Heart left ventricle (tissue), 13 donors: ENCODE measurements at regions not wholly inside any gene's neighbourhood (a gene's known extent, or its start where the extent isn't known, plus 50 kb on each side); places are given as distances from the start of the nearest gene placed in this dataset.

ENCODE experiments used
- POLR2A ChIP-seq, 2 donors: fragments of 450-650 bp; IDR thresholded peaks; one replicate each; pipeline ENCODE4 v1.6.1; 2017; ENCODE audit warnings: antibody characterized with exemption in 2 of 2, mild to moderate bottlenecking in 2 of 2, moderate library complexity in 2 of 2
- TF ChIP-seq, protein P1 (sequence below), 12 donors: fragments of 200-600 bp; sonication (generic) in 4 of 12; IDR thresholded peaks; one replicate each; pipeline versions ENCODE4 v1.5.0 to v1.8.0; 2018 to 2022; ENCODE audit warnings: antibody characterized with exemption in 12 of 12, mild to moderate bottlenecking in 5 of 12
- donor health status: ischemic (EF 13 %, LVEDD 7.1; RV severe dilation, severe dysfunction).
- donor health status: DM: no; HTN: yes; CAD: no.
- donor health status: DM: no; HTN: no; CAD: no.
- donor health status: ischemic (EF 25% LVEDD 6.9; RV normal size, moderate dysfunction).
- donor health status: ischemic (EF 25% LVEDD 5.7; RV mildly dilated, moderate dysfunction).
- donor health status: ischemic (EF 35%, LVEDD 5.7; RV mildly dilated, moderate dysfunction).
- donor health status: nonischemic (EF 11% LVEDD 7.7; RV severe dilation, severe dysfunction).
- donor health status: DM: yes; HTN: yes; CAD: no.
- donor health status: PGD.
- donor health status: ischemic (EF 29% LVEDD 5.4; RV normal size, mild dysfunction).
- donor health status: nonischemic (EF 23%, LVEDD 6.1; RV moderate dilation, normal function).

- no peak for TF ChIP-seq POLR2A (IDR thresholded peaks at IDR 0.05)
- TF ChIP-seq, protein P1, sequence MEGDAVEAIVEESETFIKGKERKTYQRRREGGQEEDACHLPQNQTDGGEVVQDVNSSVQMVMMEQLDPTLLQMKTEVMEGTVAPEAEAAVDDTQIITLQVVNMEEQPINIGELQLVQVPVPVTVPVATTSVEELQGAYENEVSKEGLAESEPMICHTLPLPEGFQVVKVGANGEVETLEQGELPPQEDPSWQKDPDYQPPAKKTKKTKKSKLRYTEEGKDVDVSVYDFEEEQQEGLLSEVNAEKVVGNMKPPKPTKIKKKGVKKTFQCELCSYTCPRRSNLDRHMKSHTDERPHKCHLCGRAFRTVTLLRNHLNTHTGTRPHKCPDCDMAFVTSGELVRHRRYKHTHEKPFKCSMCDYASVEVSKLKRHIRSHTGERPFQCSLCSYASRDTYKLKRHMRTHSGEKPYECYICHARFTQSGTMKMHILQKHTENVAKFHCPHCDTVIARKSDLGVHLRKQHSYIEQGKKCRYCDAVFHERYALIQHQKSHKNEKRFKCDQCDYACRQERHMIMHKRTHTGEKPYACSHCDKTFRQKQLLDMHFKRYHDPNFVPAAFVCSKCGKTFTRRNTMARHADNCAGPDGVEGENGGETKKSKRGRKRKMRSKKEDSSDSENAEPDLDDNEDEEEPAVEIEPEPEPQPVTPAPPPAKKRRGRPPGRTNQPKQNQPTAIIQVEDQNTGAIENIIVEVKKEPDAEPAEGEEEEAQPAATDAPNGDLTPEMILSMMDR (IDR thresholded peaks at IDR 0.05): no peak
Measured at GRCh38 chr2:88925770-88926462, 234.4 kb downstream of the RPIA start.
